Neural cell (in vitro differentiated cells): ENCODE measurements at regions not wholly inside any gene's neighbourhood (a gene's known extent, or its start where the extent isn't known, plus 50 kb on each side); places are given as distances from the start of the nearest gene placed in this dataset.

Experiments
- H2AFZ ChIP-seq: fragments of 200-600, 300-800 bp; sonication (generic), shearing (Covaris generic); 2 replicates; pipeline ENCODE4 v1.6.0; 2014; ENCODE audit warnings: low read depth, mild to moderate bottlenecking, antibody characterized with exemption, low read length, moderate library complexity
- H3F3A ChIP-seq: fragments of 200-600 bp; shearing (Covaris generic); 2 replicates; pipeline ENCODE4 v1.6.1; 2016; ENCODE audit warnings: mild to moderate bottlenecking, moderate library complexity, mixed read lengths, antibody characterized with exemption, low read length; ENCODE audit not compliant: insufficient read depth, poor library complexity, severe bottlenecking
- H3K27ac ChIP-seq: fragments of 200-600, 300-800 bp; sonication (generic), shearing (Covaris generic); 2 replicates; pipeline ENCODE4 v1.5.1; 2014; ENCODE audit warnings: mild to moderate bottlenecking, low read length, moderate library complexity
- H3K27me3 ChIP-seq: fragments of 300-800, 200-600 bp; sonication (generic), shearing (Covaris generic); 2 replicates; pipeline ENCODE4 v1.6.0; 2014; ENCODE audit warnings: mild to moderate bottlenecking, low read depth, low read length, moderate library complexity; ENCODE audit not compliant: insufficient read depth
- H3K36me3 ChIP-seq: fragments of 300-800, 200-600 bp; sonication (generic), shearing (Covaris generic); 2 replicates; pipeline ENCODE4 v1.5.1; 2014; ENCODE audit warnings: mild to moderate bottlenecking, antibody characterized with exemption, low read length, moderate library complexity; ENCODE audit not compliant: insufficient read depth
- H3K4me2 ChIP-seq: fragments of 300-800, 200-600 bp; sonication (generic), shearing (Covaris generic); 2 replicates; pipeline ENCODE4 v1.6.0; 2014; ENCODE audit warnings: mild to moderate bottlenecking, low read length
- H3K4me3 ChIP-seq: fragments of 300-800, 200-600 bp; sonication (generic), shearing (Covaris generic); 2 replicates; pipeline ENCODE4 v1.5.1; 2014; ENCODE audit warnings: mild to moderate bottlenecking, low read length, moderate library complexity
- H3K79me2 ChIP-seq: fragments of 200-600 bp; shearing (Covaris generic); replicated peaks from 2 replicates; pipeline ENCODE4 v1.6.0; 2014; ENCODE audit warnings: mild to moderate bottlenecking, low read length, moderate library complexity; ENCODE audit not compliant: insufficient read depth
- H3K9ac ChIP-seq: fragments of 300-800, 200-600 bp; sonication (generic), shearing (Covaris generic); 2 replicates; pipeline ENCODE4 v1.6.1; 2016; ENCODE audit warnings: mild to moderate bottlenecking, low read length, mixed read lengths
- H3K9me2 ChIP-seq: fragments of 200-600 bp; shearing (Covaris generic); 2 replicates; pipeline ENCODE4 v1.6.1; 2016; ENCODE audit warnings: mild to moderate bottlenecking, low read length, mixed read lengths; ENCODE audit not compliant: insufficient read depth
- H3K9me3 ChIP-seq: fragments of 200-600, 300-800 bp; sonication (generic), shearing (Covaris generic); 2 replicates; pipeline ENCODE4 v1.6.1; 2016; ENCODE audit warnings: mild to moderate bottlenecking, mixed run types, low read length, moderate library complexity, mixed read lengths
- H4K20me1 ChIP-seq: fragments of 200-600 bp; shearing (Covaris generic); 2 replicates; pipeline ENCODE4 v1.6.1; 2016; ENCODE audit warnings: mild to moderate bottlenecking, mixed run types; ENCODE audit not compliant: insufficient read depth
- EP300 ChIP-seq: fragments of 450-650 bp; conservative IDR thresholded peaks from 2 replicates; pipeline ENCODE4 v1.6.1; 2014; ENCODE audit warnings: antibody characterized with exemption, mild to moderate bottlenecking, moderate library complexity; ENCODE audit not compliant: poor library complexity, severe bottlenecking
- EZH2 ChIP-seq: fragments of 200-600, 300-800 bp; shearing (Covaris generic), sonication (generic); IDR thresholded peaks from 2 replicates; pipeline ENCODE4 v1.6.1; 2014; ENCODE audit warnings: antibody characterized with exemption, low read length, borderline replicate concordance, mild to moderate bottlenecking; ENCODE audit not compliant: insufficient read depth, poor library complexity, severe bottlenecking
- MXI1 ChIP-seq: fragments of 450-650 bp; conservative IDR thresholded peaks from 2 replicates; pipeline ENCODE4 v1.6.1; 2014; ENCODE audit warnings: antibody characterized with exemption, mild to moderate bottlenecking; ENCODE audit not compliant: poor library complexity, severe bottlenecking
- POLR2AphosphoS5 ChIP-seq: IDR thresholded peaks from 2 replicates; pipeline ENCODE4 v1.6.1; 2012
- RAD21 ChIP-seq: fragments of 450-650 bp; conservative IDR thresholded peaks from 2 replicates; pipeline ENCODE4 v1.6.1; 2014; ENCODE audit warnings: antibody characterized with exemption, mild to moderate bottlenecking, moderate library complexity
- REST ChIP-seq: IDR thresholded peaks from 2 replicates; pipeline ENCODE4 v1.6.1; 2012; ENCODE audit warnings: borderline replicate concordance
- SMC3 ChIP-seq: fragments of 450-650 bp; conservative IDR thresholded peaks from 2 replicates; pipeline ENCODE4 v1.6.1; 2014; ENCODE audit warnings: antibody characterized with exemption, mild to moderate bottlenecking, moderate library complexity; ENCODE audit not compliant: poor library complexity
- TAF1 ChIP-seq: IDR thresholded peaks from 2 replicates; pipeline ENCODE4 v1.6.1; 2012; ENCODE audit warnings: low read depth
- TF ChIP-seq, protein P1 (sequence below): fragments of 450-650 bp; IDR thresholded peaks from 2 replicates; pipeline ENCODE4 v1.5.1; 2014; ENCODE audit warnings: antibody characterized with exemption, mild to moderate bottlenecking, moderate library complexity; ENCODE audit not compliant: poor library complexity, severe bottlenecking

- Histone ChIP-seq H3K4me2 (no peak overlapping the region), H3K4me3 (no peak overlapping the region), H2AFZ (no peak overlapping the region), H4K20me1 (no peaks in the 10 kb centered on the region), H3K27ac (no peak overlapping the region), H3K9ac (no peak overlapping the region), H3K27me3 (no peaks in the 10 kb centered on the region), H3F3A (no peaks in the 10 kb centered on the region), H3K36me3 (no peaks in the 10 kb centered on the region), H3K9me3 (no peaks in the 10 kb centered on the region), H3K79me2 (no peaks in the 10 kb centered on the region), H3K9me2 (no peaks in the 10 kb centered on the region)
- TF ChIP-seq RAD21 = no peak
- TF ChIP-seq EZH2 = no peak
- no peak for TF ChIP-seq EP300
- no peak for TF ChIP-seq TAF1
- TF ChIP-seq, protein P1, sequence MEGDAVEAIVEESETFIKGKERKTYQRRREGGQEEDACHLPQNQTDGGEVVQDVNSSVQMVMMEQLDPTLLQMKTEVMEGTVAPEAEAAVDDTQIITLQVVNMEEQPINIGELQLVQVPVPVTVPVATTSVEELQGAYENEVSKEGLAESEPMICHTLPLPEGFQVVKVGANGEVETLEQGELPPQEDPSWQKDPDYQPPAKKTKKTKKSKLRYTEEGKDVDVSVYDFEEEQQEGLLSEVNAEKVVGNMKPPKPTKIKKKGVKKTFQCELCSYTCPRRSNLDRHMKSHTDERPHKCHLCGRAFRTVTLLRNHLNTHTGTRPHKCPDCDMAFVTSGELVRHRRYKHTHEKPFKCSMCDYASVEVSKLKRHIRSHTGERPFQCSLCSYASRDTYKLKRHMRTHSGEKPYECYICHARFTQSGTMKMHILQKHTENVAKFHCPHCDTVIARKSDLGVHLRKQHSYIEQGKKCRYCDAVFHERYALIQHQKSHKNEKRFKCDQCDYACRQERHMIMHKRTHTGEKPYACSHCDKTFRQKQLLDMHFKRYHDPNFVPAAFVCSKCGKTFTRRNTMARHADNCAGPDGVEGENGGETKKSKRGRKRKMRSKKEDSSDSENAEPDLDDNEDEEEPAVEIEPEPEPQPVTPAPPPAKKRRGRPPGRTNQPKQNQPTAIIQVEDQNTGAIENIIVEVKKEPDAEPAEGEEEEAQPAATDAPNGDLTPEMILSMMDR = no peak
- no peak for TF ChIP-seq POLR2AphosphoS5
- no peak for TF ChIP-seq REST
- no peak for TF ChIP-seq SMC3
- no peak for TF ChIP-seq MXI1
Measured at GRCh38 chr11:134615041-134615615, 203.1 kb upstream of the B3GAT1 start.

- Histone ChIP-seq H3K9me2 (no peaks in the 10 kb centered on the region), H3K79me2 (no peaks in the 10 kb centered on the region), H3K9ac (no peak overlapping the region), H3K27me3 (no peaks in the 10 kb centered on the region), H3K27ac (no peak overlapping the region), H4K20me1 (no peaks in the 10 kb centered on the region), H3F3A (no peaks in the 10 kb centered on the region), H3K4me2 (no peak overlapping the region), H3K9me3 (no peaks in the 10 kb centered on the region), H2AFZ (no peak overlapping the region), H3K4me3 (no peak overlapping the region), H3K36me3 (no peaks in the 10 kb centered on the region)
- no peak for TF ChIP-seq RAD21
Measured at GRCh38 chr11:134614141-134614540, 202.1 kb upstream of the B3GAT1 start.

GRCh38 chr11:134613646-134614045 is 201.6 kb upstream of the B3GAT1 start:
- Histone ChIP-seq H2AFZ (no peak overlapping the region), H3K4me3 (no peak overlapping the region), H3K9me2 (no peaks in the 10 kb centered on the region), H3K27ac (no peak overlapping the region), H3K79me2 (no peaks in the 10 kb centered on the region), H3K9ac (no peak overlapping the region), H4K20me1 (no peaks in the 10 kb centered on the region), H3K27me3 (no peaks in the 10 kb centered on the region), H3K4me2 (no peak overlapping the region), H3K9me3 (no peaks in the 10 kb centered on the region), H3K36me3 (no peaks in the 10 kb centered on the region), H3F3A (no peaks in the 10 kb centered on the region)
- TF ChIP-seq POLR2AphosphoS5 = no peak
- TF ChIP-seq EZH2 = no peak
